ENCODE measurements at regions not wholly inside any gene's neighbourhood (a gene's known extent, or its start where the extent isn't known, plus 50 kb on each side); places are given as distances from the start of the nearest gene placed in this dataset.

GRCh38 chr14:24690492-24690891, 56.5 kb upstream of the GZMB start:
- CTCF ChIA-PET, result interaction anchor here (0.6 to 2.9 kb wide), 8 partner anchors 9 to 290 kb away, joined by 3 to 14 read pairs (median 4); no protein-coding TSS in a partner anchor
- ATAC-seq, result no peak

GRCh38 chr14:24688030-24688658, 54.2 kb upstream of the GZMB start:
- CTCF ChIA-PET, result interaction anchor here (1.2 to 2.9 kb wide), 4 partner anchors 8 to 445 kb away, joined by 3 to 13 read pairs (median 6); no protein-coding TSS in a partner anchor
- H3K4me1 Mint-ChIP-seq (ENCODE audit: low read depth), result peaks cover 41% of the 10 kb centered on the region

More at GRCh38 chr14:24690492-24690891, 56.5 kb upstream of the GZMB start:
- H3K9me3 Mint-ChIP-seq, result no peaks in the 10 kb centered on the region
- H3K27me3 Mint-ChIP-seq, result no peaks in the 10 kb centered on the region
- no peak overlapping the region for H3K27ac Mint-ChIP-seq
- TF ChIP-seq, protein P1, sequence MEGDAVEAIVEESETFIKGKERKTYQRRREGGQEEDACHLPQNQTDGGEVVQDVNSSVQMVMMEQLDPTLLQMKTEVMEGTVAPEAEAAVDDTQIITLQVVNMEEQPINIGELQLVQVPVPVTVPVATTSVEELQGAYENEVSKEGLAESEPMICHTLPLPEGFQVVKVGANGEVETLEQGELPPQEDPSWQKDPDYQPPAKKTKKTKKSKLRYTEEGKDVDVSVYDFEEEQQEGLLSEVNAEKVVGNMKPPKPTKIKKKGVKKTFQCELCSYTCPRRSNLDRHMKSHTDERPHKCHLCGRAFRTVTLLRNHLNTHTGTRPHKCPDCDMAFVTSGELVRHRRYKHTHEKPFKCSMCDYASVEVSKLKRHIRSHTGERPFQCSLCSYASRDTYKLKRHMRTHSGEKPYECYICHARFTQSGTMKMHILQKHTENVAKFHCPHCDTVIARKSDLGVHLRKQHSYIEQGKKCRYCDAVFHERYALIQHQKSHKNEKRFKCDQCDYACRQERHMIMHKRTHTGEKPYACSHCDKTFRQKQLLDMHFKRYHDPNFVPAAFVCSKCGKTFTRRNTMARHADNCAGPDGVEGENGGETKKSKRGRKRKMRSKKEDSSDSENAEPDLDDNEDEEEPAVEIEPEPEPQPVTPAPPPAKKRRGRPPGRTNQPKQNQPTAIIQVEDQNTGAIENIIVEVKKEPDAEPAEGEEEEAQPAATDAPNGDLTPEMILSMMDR (IDR thresholded peaks at IDR 0.05), result peak; percentile 21
- H3K36me3 Mint-ChIP-seq (ENCODE audit: low read depth), result no peaks in the 10 kb centered on the region
- no peak overlapping the region for H3K4me3 Mint-ChIP-seq
- DNase-seq, result peak; percentile 51
- intact Hi-C loops (cut with micrococcal nuclease), result loop anchor here (5.0 kb wide), 1 partner anchor 58 kb away; the partner anchor contains the start of gene GZMB
- POLR2A ChIA-PET, result interaction anchor here (0.7 to 4.1 kb wide), 3 partner anchors 17 to 260 kb away, joined by 3 to 46 read pairs (median 5); no protein-coding TSS in a partner anchor
- H3K4me1 Mint-ChIP-seq (ENCODE audit: low read depth), result peaks cover 32% of the 10 kb centered on the region

More at GRCh38 chr14:24688030-24688658, 54.2 kb upstream of the GZMB start:
- Mint-ChIP-seq H3K36me3 (ENCODE audit: low read depth) (no peaks in the 10 kb centered on the region), H3K27me3 (no peaks in the 10 kb centered on the region), H3K9me3 (no peaks in the 10 kb centered on the region), H3K4me3 (no peak overlapping the region), H3K27ac (no peak overlapping the region)
- TF ChIP-seq, protein P1 (IDR thresholded peaks at IDR 0.05), result no peak
- POLR2A ChIA-PET, result no interaction called here
- ATAC-seq (no peak), DNase-seq (no peak)
- intact Hi-C loops (cut with micrococcal nuclease), result no loop called here
